Stimulated activated CD4-positive, alpha-beta T cell treated with anti-CD3 and anti-CD28 coated beads, TNF-alpha, amount 100 ng/mL, for 4 hours (primary cell): ENCODE measurements at regions not wholly inside any gene's neighbourhood (a gene's known extent, or its start where the extent isn't known, plus 50 kb on each side); places are given as distances from the start of the nearest gene placed in this dataset.

Source experiments
- DNase-seq, 3 experiments: peaks; one replicate each; pipeline ENCODE4 v3.0.0-alpha.2; 2020; ENCODE audit warnings: low read depth in 3 of 3

DNA sequence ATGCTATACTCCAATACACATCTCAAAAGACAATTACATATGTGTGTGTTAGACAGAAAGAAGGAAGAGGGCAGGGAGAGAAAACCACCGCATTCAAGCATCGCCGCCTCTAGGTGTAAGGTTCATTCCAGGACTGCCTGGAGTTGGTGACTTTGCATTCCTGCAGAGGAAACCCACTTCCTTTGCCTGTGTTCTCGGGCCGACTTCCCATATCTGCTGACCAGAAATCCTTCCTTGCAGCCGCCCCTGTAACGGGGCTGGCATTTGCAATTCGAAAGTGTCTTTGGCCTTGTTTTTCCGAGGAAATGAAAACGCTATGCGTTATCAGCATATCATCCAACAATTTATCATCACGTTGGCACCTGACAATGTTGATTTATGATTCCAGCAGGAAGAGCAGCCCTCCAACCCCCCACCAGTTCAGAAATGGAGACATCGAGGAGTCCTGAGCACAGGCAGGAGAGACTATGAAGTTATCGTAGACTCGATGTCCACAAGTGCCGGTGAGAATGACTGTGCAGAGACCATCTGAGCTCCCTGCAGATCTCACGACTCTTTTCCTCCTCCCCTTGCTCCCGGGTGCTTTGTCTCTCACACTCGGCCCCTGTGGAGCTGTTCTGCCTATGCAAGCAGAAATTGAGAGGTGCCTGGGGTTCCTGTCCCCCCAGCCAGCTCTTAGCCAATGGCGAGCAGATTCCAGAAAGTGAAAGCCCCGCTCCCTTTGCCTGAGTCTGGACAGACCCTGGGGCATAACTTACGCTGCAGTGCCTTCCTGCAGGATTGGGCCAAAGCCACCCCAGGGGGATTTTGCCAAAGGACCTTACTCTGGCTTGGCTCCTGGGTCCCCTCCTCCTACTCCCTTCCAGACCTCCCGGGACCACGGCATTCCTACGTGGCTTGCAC is 68.9 kb upstream of the FOXK1 start:
- no peak for DNase-seq

DNA sequence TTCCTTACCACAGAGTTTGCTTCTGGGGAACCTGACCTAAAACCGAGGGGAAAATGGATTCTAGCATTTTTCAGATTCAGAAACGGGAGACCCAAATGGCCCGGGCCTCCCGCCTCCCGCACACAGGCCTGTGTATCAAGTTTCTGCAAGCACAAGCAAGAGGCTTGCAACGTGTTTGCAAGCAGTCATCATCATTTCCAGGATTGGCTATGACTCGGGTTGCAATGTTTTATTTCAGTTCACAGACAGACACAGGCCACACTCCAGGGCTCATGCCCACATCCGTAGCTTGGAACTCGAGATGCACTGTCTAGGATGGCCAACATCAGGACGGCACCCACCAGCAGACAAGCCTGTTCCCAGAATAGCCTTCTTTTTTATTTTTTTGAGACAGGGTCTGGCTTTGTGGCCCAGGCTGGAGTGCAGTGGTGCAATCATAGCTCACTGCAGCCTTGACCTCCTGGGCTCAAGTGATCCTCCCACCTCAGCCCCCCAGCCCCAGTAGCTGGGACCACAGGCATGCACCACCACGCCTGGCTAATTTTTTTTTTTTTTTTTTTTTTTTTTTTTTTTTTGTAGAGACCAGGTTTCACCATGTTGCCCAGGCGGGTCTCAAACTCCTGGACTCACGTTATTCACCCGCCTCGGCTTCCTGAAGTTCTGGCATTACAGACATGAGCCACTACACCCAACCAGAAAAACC is 68.1 kb upstream of the FOXK1 start:
- no peak for DNase-seq

- DNase-seq = no peak
These were observed 66.0 kb upstream of the FOXK1 start for GRCh38 chr7:4616116-4616515.

GRCh38 chr7:4621396-4621795 is 60.7 kb upstream of the FOXK1 start:
- DNase-seq = no peak

GRCh38 chr7:4626318-4626845 is 55.7 kb upstream of the FOXK1 start:
- no peak for DNase-seq

DNA sequence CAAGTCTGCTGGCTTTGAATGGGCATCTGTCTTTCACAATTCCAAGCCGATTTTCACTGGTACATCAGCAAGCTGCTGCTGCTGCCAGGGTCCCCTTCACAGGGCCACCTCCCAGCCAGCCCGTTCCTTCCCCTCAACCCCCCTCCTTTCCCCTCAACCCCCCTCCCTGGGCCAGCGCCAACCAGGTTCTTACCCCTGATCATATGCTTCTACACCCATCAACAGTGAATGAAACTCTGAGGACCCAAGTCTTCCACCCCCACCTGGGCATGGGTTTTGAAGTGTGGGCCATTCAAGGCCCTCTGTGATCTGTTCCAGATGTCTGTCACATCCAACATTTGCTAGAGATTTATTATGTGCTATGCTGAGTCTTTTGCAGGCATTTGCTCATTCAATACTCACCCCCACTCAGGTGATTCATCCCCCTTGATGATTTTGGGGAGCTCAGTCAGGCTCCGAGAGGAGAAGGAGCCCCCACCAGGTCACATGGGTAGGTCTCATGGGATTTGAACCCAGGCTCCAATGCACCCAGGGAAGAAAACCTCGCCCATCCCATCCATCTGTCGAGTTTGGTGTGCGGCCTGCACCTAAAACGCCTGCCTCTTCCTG is 52.7 kb upstream of the FOXK1 start:
- DNase-seq = no peak

- no peak for DNase-seq
These were observed 50.5 kb upstream of the FOXK1 start for GRCh38 chr7:4631380-4632179.
